ENCODE measurements at regions not wholly inside any gene's neighbourhood (a gene's known extent, or its start where the extent isn't known, plus 50 kb on each side); places are given as distances from the start of the nearest gene placed in this dataset.

DNA sequence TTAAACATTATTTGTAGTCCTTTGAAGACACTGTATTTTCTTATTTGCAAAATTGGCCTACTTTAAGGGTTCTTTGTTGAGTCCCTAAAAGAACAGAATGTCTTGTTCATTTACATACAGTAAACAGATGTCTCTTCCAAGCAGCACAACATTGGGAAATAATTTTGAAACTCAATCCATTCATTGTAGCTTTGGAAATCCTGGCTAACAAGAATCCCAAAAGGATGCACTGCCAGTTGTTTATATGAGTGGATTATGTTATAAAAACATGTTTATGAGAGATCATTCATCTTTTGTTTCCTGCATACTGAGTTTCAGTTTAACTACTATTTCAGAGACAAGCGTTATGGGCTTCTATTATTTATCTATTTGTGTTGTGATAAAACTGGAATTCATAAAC, 499.3 kb downstream of the PID1 start:
- TF ChIP-seq POLR2A (IDR thresholded peaks at IDR 0.05) (no peak), CTCF (IDR thresholded peaks at IDR 0.05 in 4 of 5, conservative IDR thresholded peaks at IDR 0.05 in 1 of 5) (no peak)
